Limb (tissue), 2 donors: ENCODE measurements at regions not wholly inside any gene's neighbourhood (a gene's known extent, or its start where the extent isn't known, plus 50 kb on each side); places are given as distances from the start of the nearest gene placed in this dataset.

Experiments used
- DNase-seq, 2 donors: peaks; one replicate each; pipeline ENCODE4 v3.0.0-alpha.2; 2016; ENCODE audit errors: extremely low spot score in 2 of 2

GRCh38 chr15:27622371-27622770 is 476.7 kb downstream of the OCA2 start:
- DNase-seq = no peak

GRCh38 chr15:27619204-27619603 is 479.9 kb downstream of the OCA2 start:
- no peak for DNase-seq

GRCh38 chr15:27617013-27617412 is 482.1 kb downstream of the OCA2 start:
- no peak for DNase-seq

- DNase-seq = no peak
Observed at GRCh38 chr15:27608248-27608647, 490.9 kb downstream of the OCA2 start.

GRCh38 chr15:27601239-27601960 is 497.7 kb downstream of the OCA2 start:
- no peak for DNase-seq

GRCh38 chr15:27599034-27599433 is 500.1 kb downstream of the OCA2 start:
- no peak for DNase-seq

GRCh38 chr15:27598251-27599009 is 500.7 kb downstream of the OCA2 start:
- DNase-seq = no peak

- DNase-seq = no peak
Observed at GRCh38 chr15:27595211-27595610, 503.9 kb downstream of the OCA2 start.

GRCh38 chr15:27592036-27592760 is 506.9 kb downstream of the OCA2 start:
- peak in 1 of 2 donors; percentile 22 for DNase-seq
